ENCODE measurements at regions not wholly inside any gene's neighbourhood (a gene's known extent, or its start where the extent isn't known, plus 50 kb on each side); places are given as distances from the start of the nearest gene placed in this dataset.

GRCh38 chr10:33454554-33454953 is 120.1 kb upstream of the NRP1 start:
- TF ChIP-seq POLR2A (IDR thresholded peaks at IDR 0.05) = no peak
- TF ChIP-seq CTCF (IDR thresholded peaks at IDR 0.05) = no peak

All from uterus (tissue), 2 donors.